ENCODE measurements at regions not wholly inside any gene's neighbourhood (a gene's known extent, or its start where the extent isn't known, plus 50 kb on each side); places are given as distances from the start of the nearest gene placed in this dataset.
A peak's percentile ranks its signal among the peaks of the same experiment; 100 is the strongest.
"Not testable (repeated sequence)": the region's sequence is repeated elsewhere in the genome, so short reads cannot be mapped to it uniquely, and the experiment has no call there.

DNA sequence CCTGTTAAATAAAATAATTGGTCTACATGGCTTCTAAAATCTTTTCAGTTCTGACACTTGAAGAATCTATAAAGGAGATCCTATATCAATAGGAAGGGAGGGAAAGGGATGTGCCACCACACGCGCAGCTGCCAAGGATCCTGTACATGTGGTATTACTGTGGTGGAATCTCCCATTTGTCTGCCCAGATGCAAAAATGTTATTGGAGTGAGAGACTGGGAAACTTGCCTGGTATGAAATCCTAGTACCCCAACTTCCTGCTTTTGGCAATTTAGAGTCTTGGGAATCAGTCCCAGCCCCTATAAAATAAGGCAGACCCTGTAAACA is 81.9 kb upstream of the PICALM start:
- no peak overlapping the region for H3K4me3 ChIP-seq (ENCODE audit: low read depth, low read length)
- peak overlapping the region; percentile 78 for H3K27ac ChIP-seq (ENCODE audit: low read depth, low read length)

DNA sequence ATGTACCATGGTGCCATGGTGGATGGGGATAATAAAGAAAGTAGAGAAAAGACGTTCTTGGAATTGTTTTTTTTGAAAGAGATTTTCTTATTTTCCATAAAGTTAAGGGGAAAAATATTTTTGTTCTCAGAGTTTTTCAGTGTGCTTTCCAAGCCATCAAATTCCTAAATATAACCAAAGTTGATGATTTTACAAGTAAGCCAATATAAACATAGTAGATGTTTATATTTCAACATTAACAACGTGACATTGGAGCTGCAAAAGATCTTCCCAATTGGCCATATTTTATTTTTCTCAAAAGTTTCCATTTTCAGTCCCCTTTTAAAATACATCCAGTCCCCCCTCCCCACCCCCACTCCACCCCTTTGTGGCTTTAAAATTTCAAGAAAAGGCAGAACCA is 80.9 kb upstream of the PICALM start:
- DNase-seq (ENCODE audit: low read depth in 4 of 6, low spot score in 6 of 6), result no peak
- H3K27me3 ChIP-seq (ENCODE audit: control insufficient read depth, insufficient read depth, low read length), result no peaks in the 10 kb centered on the region
- H3K4me3 ChIP-seq (ENCODE audit: low read depth, low read length), result no peak overlapping the region
- H3K27ac ChIP-seq (ENCODE audit: low read depth, low read length), result no peak overlapping the region
- no CpG with 5 or more reads among the region's 2 CpGs for WGBS (ENCODE audit: insufficient coverage)
- H3K36me3 ChIP-seq (ENCODE audit: control insufficient read depth, insufficient read depth, low read length), result no peaks in the 10 kb centered on the region
- H3K4me1 ChIP-seq (ENCODE audit: control insufficient read depth, insufficient read depth, low read length), result peaks cover 18% of the 10 kb centered on the region
- no peaks in the 10 kb centered on the region for H3K9me3 ChIP-seq (ENCODE audit: control insufficient read depth, insufficient read depth, low read length)

More for the DNA sequence above, 81.9 kb upstream of the PICALM start:
- Histone ChIP-seq H3K4me1 (ENCODE audit: control insufficient read depth, insufficient read depth, low read length) (peaks cover 18% of the 10 kb centered on the region), H3K27me3 (ENCODE audit: control insufficient read depth, insufficient read depth, low read length) (no peaks in the 10 kb centered on the region), H3K9me3 (ENCODE audit: control insufficient read depth, insufficient read depth, low read length) (no peaks in the 10 kb centered on the region), H3K36me3 (ENCODE audit: control insufficient read depth, insufficient read depth, low read length) (no peaks in the 10 kb centered on the region)
- WGBS (ENCODE audit: insufficient coverage), result no CpG with 5 or more reads among the region's 2 CpGs
- DNase-seq (ENCODE audit: low read depth in 4 of 6, low spot score in 6 of 6), result no peak

DNA sequence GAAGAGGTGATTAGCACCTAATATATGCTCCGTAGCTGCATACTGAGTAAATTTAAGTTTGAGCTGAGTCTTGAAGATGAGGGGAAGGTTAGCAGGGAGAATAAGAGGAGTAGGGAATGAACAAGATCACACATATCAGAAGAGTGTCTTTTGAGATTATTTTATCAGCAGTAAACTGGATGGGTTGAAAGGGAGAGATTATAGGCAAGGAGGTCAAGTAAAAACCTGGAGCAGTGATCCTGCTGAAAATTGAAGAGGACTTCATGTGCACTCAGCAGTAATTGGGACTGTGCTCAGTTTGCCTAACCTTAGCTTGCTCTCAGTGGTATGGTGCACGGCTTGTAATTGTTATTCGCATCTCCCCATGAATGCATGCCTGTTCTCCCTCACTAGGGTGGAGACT is 79.5 kb upstream of the PICALM start:
- Histone ChIP-seq H3K27ac (ENCODE audit: low read depth, low read length) (no peak overlapping the region), H3K9me3 (ENCODE audit: control insufficient read depth, insufficient read depth, low read length) (no peaks in the 10 kb centered on the region)
- WGBS (ENCODE audit: insufficient coverage), result 54% methylated on average over 3 of the region's 3 CpGs

DNA sequence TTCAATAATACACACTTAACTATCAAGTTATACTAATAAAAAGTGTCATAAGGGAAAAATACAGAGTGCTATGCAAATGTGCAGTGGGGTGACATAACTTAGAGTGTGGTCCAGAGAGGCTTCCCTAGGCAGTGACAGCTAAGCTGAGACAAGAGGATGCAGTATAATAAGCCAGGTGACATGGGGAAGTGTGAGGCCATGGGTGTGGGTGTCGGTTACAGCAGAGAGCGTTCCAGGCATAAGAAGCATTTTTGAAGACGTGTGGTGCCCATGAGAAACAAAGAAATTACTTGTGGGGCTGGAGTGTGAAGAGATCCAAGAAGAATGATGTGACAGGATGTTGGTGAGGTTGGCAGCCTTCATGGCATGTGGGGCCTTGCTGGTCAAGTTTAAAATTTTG is 78.1 kb upstream of the PICALM start:
- DNase-seq (ENCODE audit: low read depth in 4 of 6, low spot score in 6 of 6), result no peak
- Histone ChIP-seq H3K27ac (ENCODE audit: low read depth, low read length) (no peak overlapping the region), H3K27me3 (ENCODE audit: control insufficient read depth, insufficient read depth, low read length) (no peaks in the 10 kb centered on the region)

More for the DNA sequence above, 79.5 kb upstream of the PICALM start:
- no peak overlapping the region for H3K4me3 ChIP-seq (ENCODE audit: low read depth, low read length)
- DNase-seq (ENCODE audit: low read depth in 4 of 6, low spot score in 6 of 6), result no peak
- peaks cover 18% of the 10 kb centered on the region for H3K4me1 ChIP-seq (ENCODE audit: control insufficient read depth, insufficient read depth, low read length)
- H3K27me3 ChIP-seq (ENCODE audit: control insufficient read depth, insufficient read depth, low read length), result no peaks in the 10 kb centered on the region
- H3K36me3 ChIP-seq (ENCODE audit: control insufficient read depth, insufficient read depth, low read length), result no peaks in the 10 kb centered on the region

GRCh38 chr11:86145439-86146156 is 76.7 kb upstream of the PICALM start:
- Histone ChIP-seq H3K27ac (ENCODE audit: low read depth, low read length) (no peak overlapping the region), H3K4me3 (ENCODE audit: low read depth, low read length) (no peak overlapping the region), H3K4me1 (ENCODE audit: control insufficient read depth, insufficient read depth, low read length) (peaks cover 4% of the 10 kb centered on the region), H3K27me3 (ENCODE audit: control insufficient read depth, insufficient read depth, low read length) (no peaks in the 10 kb centered on the region), H3K9me3 (ENCODE audit: control insufficient read depth, insufficient read depth, low read length) (no peaks in the 10 kb centered on the region), H3K36me3 (ENCODE audit: control insufficient read depth, insufficient read depth, low read length) (no peaks in the 10 kb centered on the region)
- WGBS (ENCODE audit: insufficient coverage), result 100% methylated on average over 3 of the region's 5 CpGs
- DNase-seq (ENCODE audit: low read depth in 4 of 6, low spot score in 6 of 6), result no peak

More for the DNA sequence above, 78.1 kb upstream of the PICALM start:
- Histone ChIP-seq H3K36me3 (ENCODE audit: control insufficient read depth, insufficient read depth, low read length) (no peaks in the 10 kb centered on the region), H3K9me3 (ENCODE audit: control insufficient read depth, insufficient read depth, low read length) (no peaks in the 10 kb centered on the region), H3K4me3 (ENCODE audit: low read depth, low read length) (no peak overlapping the region), H3K4me1 (ENCODE audit: control insufficient read depth, insufficient read depth, low read length) (peaks cover 14% of the 10 kb centered on the region)
- WGBS (ENCODE audit: insufficient coverage), result 85% methylated on average over 3 of the region's 3 CpGs

DNA sequence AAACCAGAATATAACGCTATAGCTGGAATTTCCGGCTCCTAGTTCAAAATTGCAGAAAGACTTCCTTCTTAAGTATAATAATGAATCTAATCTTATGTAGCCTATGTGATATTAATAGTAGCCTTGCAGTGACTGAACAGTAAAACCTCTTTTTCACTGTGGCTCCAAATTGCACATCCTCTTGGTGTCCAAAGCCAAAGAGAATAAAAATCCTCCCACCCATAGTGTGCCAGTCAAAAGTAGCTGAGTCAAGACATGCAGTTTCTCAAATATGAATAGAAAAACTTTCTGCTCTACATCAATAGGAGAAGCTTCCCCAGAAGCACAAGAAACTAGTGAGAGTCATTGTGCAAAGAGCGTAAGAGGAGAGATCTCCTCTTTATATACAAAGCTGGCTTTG is 76.0 kb upstream of the PICALM start:
- H3K36me3 ChIP-seq (ENCODE audit: control insufficient read depth, insufficient read depth, low read length), result no peaks in the 10 kb centered on the region
- peaks cover 4% of the 10 kb centered on the region for H3K4me1 ChIP-seq (ENCODE audit: control insufficient read depth, insufficient read depth, low read length)
- no peak overlapping the region for H3K27ac ChIP-seq (ENCODE audit: low read depth, low read length)
- no peaks in the 10 kb centered on the region for H3K27me3 ChIP-seq (ENCODE audit: control insufficient read depth, insufficient read depth, low read length)
- DNase-seq (ENCODE audit: low read depth in 4 of 6, low spot score in 6 of 6), result no peak
- H3K4me3 ChIP-seq (ENCODE audit: low read depth, low read length), result no peak overlapping the region
- no peaks in the 10 kb centered on the region for H3K9me3 ChIP-seq (ENCODE audit: control insufficient read depth, insufficient read depth, low read length)
- no CpG with 5 or more reads among the region's 3 CpGs for WGBS (ENCODE audit: insufficient coverage)

- not testable (repeated sequence) for H3K4me1 ChIP-seq (ENCODE audit: control insufficient read depth, insufficient read depth, low read length); H3K9me3 ChIP-seq (ENCODE audit: control insufficient read depth, insufficient read depth, low read length); H3K36me3 ChIP-seq (ENCODE audit: control insufficient read depth, insufficient read depth, low read length); DNase-seq (ENCODE audit: low read depth in 4 of 6, low spot score in 6 of 6); H3K27me3 ChIP-seq (ENCODE audit: control insufficient read depth, insufficient read depth, low read length); H3K4me3 ChIP-seq (ENCODE audit: low read depth, low read length); H3K27ac ChIP-seq (ENCODE audit: low read depth, low read length)
- 80% methylated on average over 1 of the region's 9 CpGs for WGBS (ENCODE audit: insufficient coverage)
These were observed 75.2 kb upstream of the PICALM start for GRCh38 chr11:86144087-86144486.

DNA sequence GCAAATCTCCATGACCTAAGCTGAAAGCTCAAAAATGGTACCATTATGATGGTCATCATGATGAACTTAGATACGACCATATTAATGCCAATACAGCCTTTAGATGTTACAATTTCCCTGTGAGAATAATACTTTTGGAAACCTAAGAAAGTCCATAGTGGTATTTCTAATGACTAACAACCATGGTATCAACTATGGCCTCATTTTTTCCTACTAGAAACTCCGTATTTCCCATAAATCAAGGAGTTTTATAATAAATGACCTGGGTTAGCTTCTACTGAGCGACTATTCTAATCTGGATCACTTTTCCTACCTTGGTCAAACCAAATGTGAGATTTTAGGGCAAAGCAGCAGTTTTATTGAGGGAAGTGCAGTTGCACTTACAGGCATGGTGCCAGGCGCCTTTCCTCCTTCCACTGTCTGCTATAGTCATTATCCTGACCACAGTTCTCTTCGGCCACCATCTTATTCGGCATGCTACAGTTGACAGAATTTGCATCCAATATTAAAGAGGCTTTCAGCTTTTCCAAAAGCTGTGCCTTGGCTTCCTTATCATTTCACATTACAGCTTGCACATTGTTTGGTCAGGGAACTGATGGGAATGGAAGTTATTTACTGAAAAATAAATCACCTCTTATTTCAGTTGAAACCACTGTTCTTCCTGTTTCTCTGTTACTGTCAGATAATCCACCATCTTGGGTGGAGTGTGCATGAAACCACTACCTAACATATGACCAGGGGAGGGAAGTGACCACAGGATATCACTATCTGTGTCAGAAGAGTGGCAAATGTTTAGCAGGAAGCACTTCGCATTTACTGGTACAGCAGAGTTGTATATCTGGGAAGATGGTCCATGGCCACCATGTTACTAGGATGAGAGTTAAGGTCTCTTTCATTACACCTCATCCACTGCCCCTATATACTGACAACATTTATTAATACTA is 74.5 kb upstream of the PICALM start:
- Histone ChIP-seq H3K27me3 (ENCODE audit: control insufficient read depth, insufficient read depth, low read length) (no peaks in the 10 kb centered on the region), H3K36me3 (ENCODE audit: control insufficient read depth, insufficient read depth, low read length) (no peaks in the 10 kb centered on the region), H3K4me1 (ENCODE audit: control insufficient read depth, insufficient read depth, low read length) (no peaks in the 10 kb centered on the region), H3K9me3 (ENCODE audit: control insufficient read depth, insufficient read depth, low read length) (no peaks in the 10 kb centered on the region), H3K4me3 (ENCODE audit: low read depth, low read length) (no peak overlapping the region), H3K27ac (ENCODE audit: low read depth, low read length) (no peak overlapping the region)
- no peak for DNase-seq (ENCODE audit: low read depth in 4 of 6, low spot score in 6 of 6)
- WGBS (ENCODE audit: insufficient coverage), result 80% methylated on average over 1 of the region's 7 CpGs

- Histone ChIP-seq H3K4me3 (ENCODE audit: low read depth, low read length) (no peak overlapping the region), H3K4me1 (ENCODE audit: control insufficient read depth, insufficient read depth, low read length) (no peaks in the 10 kb centered on the region), H3K27me3 (ENCODE audit: control insufficient read depth, insufficient read depth, low read length) (no peaks in the 10 kb centered on the region), H3K27ac (ENCODE audit: low read depth, low read length) (no peak overlapping the region), H3K36me3 (ENCODE audit: control insufficient read depth, insufficient read depth, low read length) (no peaks in the 10 kb centered on the region), H3K9me3 (ENCODE audit: control insufficient read depth, insufficient read depth, low read length) (no peaks in the 10 kb centered on the region)
- no peak for DNase-seq (ENCODE audit: low read depth in 4 of 6, low spot score in 6 of 6)
- no CpG with 5 or more reads among the region's 1 CpG for WGBS (ENCODE audit: insufficient coverage)
These were observed 73.3 kb upstream of the PICALM start for GRCh38 chr11:86142170-86142569.

DNA sequence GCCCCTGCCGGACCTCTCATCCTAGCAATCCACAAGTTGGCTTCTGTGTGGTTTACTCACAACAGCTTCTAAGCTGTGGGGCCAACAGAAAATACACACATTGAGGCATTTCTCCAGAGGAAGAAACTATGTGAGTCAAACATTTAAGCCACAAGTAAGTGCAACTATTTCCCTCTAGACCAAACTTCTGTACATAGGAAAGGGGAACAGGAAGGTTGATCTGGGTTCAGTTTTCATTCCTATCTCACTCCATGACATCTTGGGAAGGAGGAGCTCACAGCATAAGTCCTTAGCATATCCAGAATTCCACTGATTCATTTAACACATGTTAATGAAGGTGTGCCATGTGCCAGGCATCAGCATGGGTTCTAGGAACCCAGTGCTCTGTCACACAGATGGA is 72.8 kb upstream of the PICALM start:
- Histone ChIP-seq H3K9me3 (ENCODE audit: control insufficient read depth, insufficient read depth, low read length) (no peaks in the 10 kb centered on the region), H3K27ac (ENCODE audit: low read depth, low read length) (no peak overlapping the region), H3K4me1 (ENCODE audit: control insufficient read depth, insufficient read depth, low read length) (no peaks in the 10 kb centered on the region), H3K4me3 (ENCODE audit: low read depth, low read length) (no peak overlapping the region), H3K36me3 (ENCODE audit: control insufficient read depth, insufficient read depth, low read length) (no peaks in the 10 kb centered on the region), H3K27me3 (ENCODE audit: control insufficient read depth, insufficient read depth, low read length) (no peaks in the 10 kb centered on the region)
- DNase-seq (ENCODE audit: low read depth in 4 of 6, low spot score in 6 of 6), result no peak
- no CpG with 5 or more reads among the region's 1 CpG for WGBS (ENCODE audit: insufficient coverage)

Measured in spinal cord (tissue), 9 donors.